ENCODE measurements at regions not wholly inside any gene's neighbourhood (a gene's known extent, or its start where the extent isn't known, plus 50 kb on each side); places are given as distances from the start of the nearest gene placed in this dataset.

- DNase-seq (ENCODE audit: low read depth): no peak
- no peak overlapping the region for H3K4me3 ChIP-seq (replicated peaks; ENCODE audit: low read depth, low read length)
- TF ChIP-seq CTCF (IDR thresholded peaks at IDR 0.05; ENCODE audit: low read length, missing control alignments): no peak
Observed at GRCh38 chr16:22967521-22968095, 153.6 kb downstream of the HS3ST2 start.

Data from fibroblast of pulmonary artery (primary cell).